Common myeloid progenitor, CD34-positive (primary cell): ENCODE measurements at regions not wholly inside any gene's neighbourhood (a gene's known extent, or its start where the extent isn't known, plus 50 kb on each side); places are given as distances from the start of the nearest gene placed in this dataset.

ENCODE experiments used
- CTCF ChIA-PET: fragments of 350-600 bp; sonication (Branson Sonifier 250); formaldehyde crosslinking; loops from one replicate; lab custom pipeline; 2021; ENCODE audit warnings: antibody characterized with exemption; lab: Charles Lee
- POLR2A ChIA-PET: fragments of 350-600 bp; sonication (Branson Sonifier 250); formaldehyde crosslinking; loops from one replicate; lab custom pipeline; 2021; ENCODE audit warnings: antibody characterized with exemption; lab: Charles Lee
- DNase-seq, 3 donors: peaks; one replicate each; pipeline versions ENCODE4 v3.0.0 to v3.0.0-alpha.2; 2013
- H3K27ac ChIP-seq, 2 experiments: 1 replicate in 1 of 2; 2 replicates in 1 of 2; pipeline ENCODE4 v1.7.0; 2013; ENCODE audit warnings: inconsistent platforms in 2 of 2, low read length in 2 of 2, mild to moderate bottlenecking in 2 of 2, low read depth in 1 of 2, moderate library complexity in 1 of 2; ENCODE audit not compliant: severe bottlenecking in 2 of 2, insufficient read depth in 1 of 2, poor library complexity in 1 of 2
- H3K27me3 ChIP-seq, 5 experiments: replicated peaks in 2 of 5; 1 replicate in 3 of 5; 2 replicates in 2 of 5; pipeline versions ENCODE4 v1.6.1 to v1.7.0; 2013; ENCODE audit warnings: low read length in 4 of 5, mild to moderate bottlenecking in 2 of 5, moderate library complexity in 2 of 5, inconsistent platforms in 1 of 5; ENCODE audit not compliant: insufficient read depth in 5 of 5, control insufficient read depth in 4 of 5
- H3K36me3 ChIP-seq, 4 experiments: 1 replicate in 2 of 4; 2 replicates in 2 of 4; pipeline versions ENCODE4 v1.6.1 to v1.7.0; 2013; ENCODE audit warnings: low read length in 3 of 4, control low read depth in 1 of 4, mild to moderate bottlenecking in 1 of 4; ENCODE audit not compliant: control insufficient read depth in 4 of 4, insufficient read depth in 4 of 4
- H3K4me1 ChIP-seq, 4 experiments: 1 replicate in 3 of 4; 2 replicates in 1 of 4; pipeline versions ENCODE4 v1.6.1 to v1.7.1; 2013; ENCODE audit warnings: low read length in 3 of 4, mild to moderate bottlenecking in 3 of 4, control low read depth in 1 of 4, inconsistent platforms in 1 of 4, moderate library complexity in 1 of 4; ENCODE audit not compliant: control insufficient read depth in 4 of 4, insufficient read depth in 4 of 4; ENCODE audit errors: control extremely low read depth in 1 of 4
- H3K4me3 ChIP-seq, 7 experiments: 1 replicate in 4 of 7; 2 replicates in 3 of 7; pipeline versions ENCODE4 v1.5.1 to v1.7.0; 2013; ENCODE audit warnings: mild to moderate bottlenecking in 7 of 7, low read length in 6 of 7, moderate library complexity in 6 of 7, inconsistent platforms in 2 of 7, low read depth in 2 of 7, control low read depth in 1 of 7; ENCODE audit not compliant: insufficient read depth in 4 of 7, control insufficient read depth in 1 of 7; ENCODE audit errors: extremely low read depth in 1 of 7
- H3K9me3 ChIP-seq, 5 experiments: 1 replicate in 4 of 5; 2 replicates in 1 of 5; pipeline versions ENCODE4 v1.6.1 to v1.7.1; 2013; ENCODE audit warnings: low read length in 4 of 5, mild to moderate bottlenecking in 2 of 5, inconsistent platforms in 1 of 5, low read depth in 1 of 5, moderate library complexity in 1 of 5; ENCODE audit not compliant: control insufficient read depth in 4 of 5, insufficient read depth in 2 of 5; ENCODE audit errors: control extremely low read depth in 1 of 5
- WGBS: methylation state at CpG from one replicate; pipeline ENCODE4 v1.1.5; 2013; ENCODE audit not compliant: insufficient coverage; 5-methylcytosine and 5-hydroxymethylcytosine counted together

GRCh38 chr10:85542936-85543730 lies 823.5 kb downstream of the GRID1 start:
- Histone ChIP-seq H3K4me3 (no peak overlapping the region), H3K36me3 (no peaks in the 10 kb centered on the region), H3K27me3 (no peaks in the 10 kb centered on the region), H3K27ac (no peak overlapping the region), H3K9me3 (no peaks in the 10 kb centered on the region), H3K4me1 (no peaks in the 10 kb centered on the region)
- WGBS: 78% methylated on average over 4 of the region's 6 CpGs
- CTCF ChIA-PET: no interaction called here
- POLR2A ChIA-PET: no interaction called here
- no peak for DNase-seq

- Histone ChIP-seq H3K27ac (no peak overlapping the region), H3K4me1 (no peaks in the 10 kb centered on the region), H3K36me3 (no peaks in the 10 kb centered on the region), H3K4me3 (no peak overlapping the region), H3K27me3 (no peaks in the 10 kb centered on the region), H3K9me3 (no peaks in the 10 kb centered on the region)
- CTCF ChIA-PET: no interaction called here
- no peak for DNase-seq
- 71% methylated on average over 2 of the region's 3 CpGs for WGBS
- POLR2A ChIA-PET: no interaction called here
These were observed 821.6 kb downstream of the GRID1 start for GRCh38 chr10:85544956-85545355.

DNA sequence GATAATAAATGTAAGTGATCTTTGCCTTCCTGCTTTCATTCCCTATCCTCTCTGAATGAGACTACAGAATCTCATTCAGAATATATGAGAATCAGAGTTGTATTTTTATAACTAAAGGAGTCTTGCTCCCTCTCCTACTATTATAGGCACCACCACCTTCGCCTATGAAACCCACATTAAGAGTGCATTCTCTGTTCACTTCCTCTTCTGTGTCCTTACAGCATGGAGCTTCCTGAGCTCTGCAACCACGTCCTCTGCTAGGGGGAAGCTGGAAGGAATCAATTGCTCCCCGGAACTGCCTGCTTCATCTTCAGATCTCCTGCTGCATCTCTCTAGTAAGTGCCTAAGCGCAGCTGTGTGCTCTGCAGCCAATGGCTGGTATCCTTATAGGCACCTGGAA lies 820.7 kb downstream of the GRID1 start:
- no peaks in the 10 kb centered on the region for H3K36me3 ChIP-seq
- POLR2A ChIA-PET: no interaction called here

DNA sequence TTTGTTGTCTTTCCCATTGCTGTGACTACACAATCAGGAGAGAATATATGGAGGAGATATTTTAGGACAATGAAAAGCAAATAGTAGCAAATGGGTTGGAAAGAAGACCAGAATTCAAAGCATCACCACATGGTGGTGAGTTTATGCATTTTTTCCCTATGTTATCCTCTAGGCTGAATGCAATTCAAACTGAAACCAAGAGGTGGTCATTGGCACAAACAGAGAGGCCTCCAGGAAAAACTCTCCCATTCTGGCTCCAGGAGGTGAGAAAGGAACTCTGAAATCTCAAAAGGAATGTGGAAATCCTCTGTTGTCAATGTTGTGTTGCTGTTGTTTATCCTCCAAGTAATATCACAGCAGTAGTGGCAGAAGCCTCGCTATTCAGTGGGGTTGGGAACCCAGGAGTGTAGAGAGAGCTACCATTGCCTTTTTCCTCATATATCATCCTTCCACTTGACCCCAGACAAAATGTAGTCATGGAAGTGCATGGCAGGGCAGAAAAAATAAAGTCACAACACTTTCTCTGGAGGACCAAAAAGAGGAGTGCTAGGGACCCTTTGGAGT lies 819.1 kb downstream of the GRID1 start:
- ChIA-PET CTCF (no interaction called here), POLR2A (no interaction called here)
- no peaks in the 10 kb centered on the region for H3K4me1 ChIP-seq
- H3K4me3 ChIP-seq: no peak overlapping the region
- no peaks in the 10 kb centered on the region for H3K9me3 ChIP-seq
- WGBS: no CpG with 5 or more reads among the region's 1 CpG
- no peaks in the 10 kb centered on the region for H3K36me3 ChIP-seq
- DNase-seq: no peak
- H3K27me3 ChIP-seq: no peaks in the 10 kb centered on the region
- no peak overlapping the region for H3K27ac ChIP-seq

More for the DNA sequence above, 820.7 kb downstream of the GRID1 start:
- CTCF ChIA-PET: interaction anchor here (1.0 kb wide), 1 partner anchor 10 kb away, joined by 3 read pairs; no protein-coding TSS in a partner anchor
- no peak overlapping the region for H3K4me3 ChIP-seq
- H3K27me3 ChIP-seq: no peaks in the 10 kb centered on the region
- H3K9me3 ChIP-seq: no peaks in the 10 kb centered on the region
- no peak for DNase-seq
- 22% methylated on average over 3 of the region's 4 CpGs for WGBS
- H3K4me1 ChIP-seq: no peaks in the 10 kb centered on the region
- H3K27ac ChIP-seq: no peak overlapping the region

GRCh38 chr10:85548034-85548433 lies 818.6 kb downstream of the GRID1 start:
- H3K27ac ChIP-seq: no peak overlapping the region
- H3K9me3 ChIP-seq: no peaks in the 10 kb centered on the region
- H3K27me3 ChIP-seq: no peaks in the 10 kb centered on the region
- WGBS: no CpG with 5 or more reads among the region's 2 CpGs
- DNase-seq: peak in 2 of 3 donors; percentile 8 to 11
- H3K4me3 ChIP-seq: no peak overlapping the region
- H3K36me3 ChIP-seq: no peaks in the 10 kb centered on the region
- H3K4me1 ChIP-seq: no peaks in the 10 kb centered on the region
- ChIA-PET CTCF (no interaction called here), POLR2A (no interaction called here)
